ENCODE measurements at regions not wholly inside any gene's neighbourhood (a gene's known extent, or its start where the extent isn't known, plus 50 kb on each side); places are given as distances from the start of the nearest gene placed in this dataset.

DNA sequence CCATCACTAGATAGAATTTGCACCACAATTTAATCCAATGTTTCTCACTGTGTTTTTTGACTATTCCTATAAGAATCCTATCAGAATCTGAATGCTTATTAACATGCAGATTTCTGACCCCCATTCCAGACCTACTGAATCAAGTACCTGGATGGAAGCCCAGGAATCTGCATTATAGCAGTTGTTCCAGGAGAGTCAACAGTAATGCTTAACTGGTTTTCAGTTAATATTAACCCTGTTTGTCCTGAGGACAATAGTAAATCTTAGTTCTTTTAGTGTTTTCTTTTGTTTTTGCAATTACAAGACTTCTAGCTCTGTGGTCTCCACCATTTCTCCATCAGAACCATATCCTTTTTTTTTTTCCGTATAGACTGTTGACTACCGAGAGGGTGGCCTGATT is 168.2 kb downstream of the SREK1 start:
- no peak for FAIRE-seq
- WGBS, 2 experiments (ENCODE audit: extremely low coverage in 1 of 2, insufficient coverage in 1 of 2, insufficient read length in 1 of 2, insufficient replicate concordance in 2 of 2, low coverage in 1 of 2, low lambda C conversion rate in 2 of 2, missing lambda C conversion rate in 1 of 2) = 87% methylated on average over 2 of the region's 2 CpGs; no CpG with 5 or more reads in 1 of the 2 experiments
- no peaks in the 10 kb centered on the region for H3K36me3 ChIP-seq (ENCODE audit: control insufficient read depth in 2 of 4, insufficient read depth in 4 of 4, low read length in 3 of 4)
- no peak overlapping the region for H4K8ac ChIP-seq (ENCODE audit: extremely low read depth, insufficient read depth, low read length)
- CTCF ChIA-PET (ENCODE audit: partially characterized antibody) = interaction anchor here (0.9 to 1.8 kb wide), 9 partner anchors 9 to 445 kb away, joined by 3 to 5 read pairs (median 3); no protein-coding TSS in a partner anchor
- no peak overlapping the region for H4K5ac ChIP-seq (ENCODE audit: insufficient read length, low read depth, low read length)
- H2AFZ ChIP-seq (ENCODE audit: low read length) = no peak overlapping the region
- no peak for DNase-seq (ENCODE audit: low read depth in 1 of 2, low spot score in 2 of 2)
- H3K23me2 ChIP-seq (ENCODE audit: low read depth, low read length) = no peaks in the 10 kb centered on the region
- H3K27ac ChIP-seq (ENCODE audit: low read depth, low read length) = no peak overlapping the region
- no peak overlapping the region for H4K91ac ChIP-seq (replicated peaks; ENCODE audit: insufficient read length, low read length)
- H2BK120ac ChIP-seq (replicated peaks; ENCODE audit: low read depth, low read length) = no peak overlapping the region
- no peak overlapping the region for H3K4ac ChIP-seq (replicated peaks; ENCODE audit: insufficient read length, low read depth, low read length)
- H3K14ac ChIP-seq (ENCODE audit: insufficient read length) = no peak overlapping the region
- H3K9me3 ChIP-seq (ENCODE audit: insufficient read depth in 2 of 2, low read depth in 1 of 2, low read length in 1 of 2) = peaks cover 4 to 7% of the 10 kb centered on the region in 2 experiments; a peak in 1 of 4 replicates
- H3K4me2 ChIP-seq (ENCODE audit: insufficient read depth in 1 of 2, low read depth in 2 of 2, low read length in 2 of 2) = no peak overlapping the region
- no peak overlapping the region for H3K56ac ChIP-seq (replicated peaks; ENCODE audit: insufficient read length, low read depth, low read length)
- H3K79me2 ChIP-seq (ENCODE audit: control insufficient read depth in 1 of 2, insufficient read depth in 2 of 2, low read length in 2 of 2) = no peaks in the 10 kb centered on the region
- H4K20me1 ChIP-seq (replicated peaks in 1 of 2; ENCODE audit: control insufficient read depth in 1 of 2, insufficient read depth in 2 of 2, low read length in 2 of 2) = no peaks in the 10 kb centered on the region
- H3K18ac ChIP-seq (ENCODE audit: extremely low read depth, low read length) = no peak overlapping the region
- no peak overlapping the region for H2BK5ac ChIP-seq (ENCODE audit: low read depth, low read length)
- H3K79me1 ChIP-seq (ENCODE audit: low read depth, low read length) = no peaks in the 10 kb centered on the region
- no peak overlapping the region for H2BK15ac ChIP-seq (ENCODE audit: low read length)
- TF ChIP-seq SP4 (IDR thresholded peaks at IDR 0.05; ENCODE audit: low read length) = no peak
- no peak overlapping the region for H3K23ac ChIP-seq (ENCODE audit: insufficient read length)
- H2BK12ac ChIP-seq (ENCODE audit: low read depth, low read length) = no peak overlapping the region
- POLR2A ChIA-PET (ENCODE audit: partially characterized antibody) = no interaction called here
- no peak overlapping the region for H3K9ac ChIP-seq (replicated peaks in 1 of 4; ENCODE audit: extremely low read depth in 1 of 4, low read depth in 3 of 4, low read length in 3 of 4)
- no peak overlapping the region for H2AK5ac ChIP-seq (ENCODE audit: low read depth, low read length)
- no peak overlapping the region for H3K4me3 ChIP-seq (ENCODE audit: extremely low read depth in 1 of 4, insufficient read depth in 2 of 4, low read depth in 3 of 4, low read length in 4 of 4)
- no peaks in the 10 kb centered on the region for H3K27me3 ChIP-seq (replicated peaks in 1 of 4; ENCODE audit: control insufficient read depth in 3 of 4, extremely low read depth in 1 of 4, insufficient read depth in 3 of 4, low read length in 3 of 4)
- no peak overlapping the region for H2BK20ac ChIP-seq (ENCODE audit: low read length)
- H3K4me1 ChIP-seq (replicated peaks in 1 of 4; ENCODE audit: control insufficient read depth in 3 of 4, insufficient read depth in 4 of 4, low read length in 3 of 4) = no peaks in the 10 kb centered on the region
